Parathyroid adenoma (tissue), 2 donors: ENCODE measurements at regions not wholly inside any gene's neighbourhood (a gene's known extent, or its start where the extent isn't known, plus 50 kb on each side); places are given as distances from the start of the nearest gene placed in this dataset.

Experiments used
- H2AFZ ChIP-seq: fragments of 300-600 bp; sonication (generic); one replicate; pipeline ENCODE4 v1.7.0; 2017; ENCODE audit warnings: antibody characterized with exemption, mild to moderate bottlenecking
- H3K27ac ChIP-seq: fragments of 300-600 bp; sonication (generic); one replicate; pipeline ENCODE4 v1.7.0; 2017
- H3K27me3 ChIP-seq: fragments of 300-600 bp; sonication (generic); one replicate; pipeline ENCODE4 v1.7.0; 2017; ENCODE audit warnings: low read length; ENCODE audit not compliant: control insufficient read depth, insufficient read depth
- H3K36me3 ChIP-seq: fragments of 300-600 bp; sonication (generic); one replicate; pipeline ENCODE4 v1.7.0; 2017; ENCODE audit warnings: low read length; ENCODE audit not compliant: control insufficient read depth, insufficient read depth
- H3K4me1 ChIP-seq: fragments of 300-600 bp; sonication (generic); one replicate; pipeline ENCODE4 v1.7.0; 2017; ENCODE audit warnings: control low read depth
- H3K4me2 ChIP-seq: fragments of 300-600 bp; sonication (generic); one replicate; pipeline ENCODE4 v1.7.0; 2017; ENCODE audit warnings: low read length
- H3K4me3 ChIP-seq: fragments of 300-600 bp; sonication (generic); one replicate; pipeline ENCODE4 v1.7.0; 2017; ENCODE audit warnings: low read depth, low read length
- H3K79me2 ChIP-seq: fragments of 300-600 bp; sonication (generic); one replicate; pipeline ENCODE4 v1.7.0; 2017; ENCODE audit warnings: control low read depth
- H3K9ac ChIP-seq: fragments of 300-600 bp; sonication (generic); one replicate; pipeline ENCODE4 v1.7.0; 2017; ENCODE audit warnings: mild to moderate bottlenecking
- H3K9me3 ChIP-seq: fragments of 300-600 bp; sonication (generic); one replicate; pipeline ENCODE4 v1.7.0; 2017; ENCODE audit warnings: low read length; ENCODE audit not compliant: control insufficient read depth
- TF ChIP-seq, protein P1 (sequence below): fragments of 300-600 bp; sonication (generic); IDR thresholded peaks from one replicate; pipeline ENCODE4 v1.7.0; 2017; ENCODE audit warnings: antibody characterized with exemption, mild to moderate bottlenecking
- donor health status: primary hyperparathyroidism.

DNA sequence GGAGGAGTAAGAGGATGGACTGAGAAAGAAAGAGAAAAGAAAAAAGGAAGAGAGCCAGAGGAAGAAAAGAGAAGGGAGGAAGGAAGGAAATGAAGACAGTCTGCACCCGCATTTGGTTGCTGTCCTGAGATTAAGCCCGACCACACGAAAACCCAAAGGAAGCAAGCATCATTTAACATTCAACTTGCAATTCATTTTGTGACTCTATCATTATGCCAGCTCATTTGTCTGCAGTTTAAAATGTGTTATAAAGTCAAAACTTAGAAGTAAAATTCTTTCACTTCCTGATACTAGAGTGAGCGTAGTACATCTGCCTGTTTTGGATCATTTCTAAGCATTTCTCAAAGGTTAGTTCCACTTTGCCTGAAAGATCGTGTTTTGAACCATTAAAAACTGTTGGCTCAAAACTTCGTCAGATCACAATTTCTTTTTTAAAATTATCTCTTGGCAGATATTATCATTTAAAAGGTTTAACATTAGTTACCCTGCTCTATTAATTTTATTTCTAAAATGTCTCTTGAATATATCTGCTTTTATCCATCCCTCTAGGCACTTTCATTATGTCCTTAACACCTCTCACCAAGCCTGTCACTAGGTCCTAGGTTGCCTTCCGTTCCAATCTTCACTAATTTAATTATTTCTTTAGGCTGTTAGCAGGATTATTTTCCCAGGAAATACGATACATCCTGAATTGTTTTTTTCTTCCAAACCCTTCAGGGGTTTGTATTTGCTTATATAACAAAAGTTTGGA lies 240.9 kb downstream of the TLE4 start:
- Histone ChIP-seq H3K79me2 (no peaks in the 10 kb centered on the region), H3K4me2 (no peak overlapping the region), H3K27ac (no peak overlapping the region), H3K9ac (no peak overlapping the region), H3K4me3 (no peak overlapping the region), H3K9me3 (no peaks in the 10 kb centered on the region), H3K4me1 (no peaks in the 10 kb centered on the region), H2AFZ (no peak overlapping the region), H3K27me3 (no peaks in the 10 kb centered on the region), H3K36me3 (no peaks in the 10 kb centered on the region)
- TF ChIP-seq, protein P1, sequence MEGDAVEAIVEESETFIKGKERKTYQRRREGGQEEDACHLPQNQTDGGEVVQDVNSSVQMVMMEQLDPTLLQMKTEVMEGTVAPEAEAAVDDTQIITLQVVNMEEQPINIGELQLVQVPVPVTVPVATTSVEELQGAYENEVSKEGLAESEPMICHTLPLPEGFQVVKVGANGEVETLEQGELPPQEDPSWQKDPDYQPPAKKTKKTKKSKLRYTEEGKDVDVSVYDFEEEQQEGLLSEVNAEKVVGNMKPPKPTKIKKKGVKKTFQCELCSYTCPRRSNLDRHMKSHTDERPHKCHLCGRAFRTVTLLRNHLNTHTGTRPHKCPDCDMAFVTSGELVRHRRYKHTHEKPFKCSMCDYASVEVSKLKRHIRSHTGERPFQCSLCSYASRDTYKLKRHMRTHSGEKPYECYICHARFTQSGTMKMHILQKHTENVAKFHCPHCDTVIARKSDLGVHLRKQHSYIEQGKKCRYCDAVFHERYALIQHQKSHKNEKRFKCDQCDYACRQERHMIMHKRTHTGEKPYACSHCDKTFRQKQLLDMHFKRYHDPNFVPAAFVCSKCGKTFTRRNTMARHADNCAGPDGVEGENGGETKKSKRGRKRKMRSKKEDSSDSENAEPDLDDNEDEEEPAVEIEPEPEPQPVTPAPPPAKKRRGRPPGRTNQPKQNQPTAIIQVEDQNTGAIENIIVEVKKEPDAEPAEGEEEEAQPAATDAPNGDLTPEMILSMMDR = no peak

DNA sequence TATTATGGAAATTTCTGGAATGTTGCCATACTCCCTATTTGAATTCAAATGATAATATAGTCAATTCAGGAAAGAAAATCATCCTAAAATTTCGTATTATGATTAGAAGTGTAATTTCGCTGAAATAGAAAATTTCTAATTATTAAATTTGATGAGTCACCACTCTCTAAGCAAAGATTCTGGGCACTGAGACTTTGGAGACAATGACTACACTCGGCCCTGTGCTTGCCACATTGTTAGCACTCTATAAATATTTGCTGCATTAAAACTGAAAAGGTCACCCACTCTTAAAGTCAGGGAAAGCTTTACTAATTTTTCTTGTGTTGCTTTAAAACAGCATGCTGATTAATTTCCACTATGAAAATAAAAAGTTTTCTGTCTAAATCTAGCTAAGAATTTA lies 240.3 kb downstream of the TLE4 start:
- Histone ChIP-seq H3K36me3 (no peaks in the 10 kb centered on the region), H3K4me1 (no peaks in the 10 kb centered on the region), H3K27ac (no peak overlapping the region), H2AFZ (no peak overlapping the region), H3K4me2 (no peak overlapping the region), H3K9me3 (no peaks in the 10 kb centered on the region), H3K9ac (no peak overlapping the region), H3K4me3 (no peak overlapping the region), H3K27me3 (no peaks in the 10 kb centered on the region), H3K79me2 (no peaks in the 10 kb centered on the region)
- TF ChIP-seq, protein P1 = no peak

DNA sequence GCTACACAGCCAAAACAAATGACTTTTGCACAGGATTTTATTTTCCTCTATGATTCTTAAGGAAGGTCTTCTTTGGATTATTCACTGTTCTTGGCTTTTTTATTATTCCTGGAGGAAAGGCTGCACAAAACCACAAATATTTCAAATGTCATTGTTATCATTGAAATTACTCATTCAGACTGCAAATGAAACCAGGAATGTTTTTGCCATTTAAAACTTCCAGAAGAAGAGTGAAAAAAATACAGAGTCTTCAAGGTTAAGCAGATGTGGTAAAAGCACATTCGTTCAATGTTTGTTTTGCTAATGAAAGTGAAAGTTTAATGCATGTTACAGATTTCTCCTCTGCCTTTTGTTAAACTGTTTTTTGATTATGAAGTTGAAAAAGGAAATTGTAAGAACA lies 238.2 kb downstream of the TLE4 start:
- Histone ChIP-seq H3K79me2 (no peaks in the 10 kb centered on the region), H2AFZ (no peak overlapping the region), H3K36me3 (no peaks in the 10 kb centered on the region), H3K4me1 (no peaks in the 10 kb centered on the region), H3K27ac (no peak overlapping the region), H3K9me3 (no peaks in the 10 kb centered on the region), H3K27me3 (no peaks in the 10 kb centered on the region), H3K4me2 (no peak overlapping the region), H3K9ac (no peak overlapping the region), H3K4me3 (no peak overlapping the region)
- TF ChIP-seq, protein P1 = no peak

DNA sequence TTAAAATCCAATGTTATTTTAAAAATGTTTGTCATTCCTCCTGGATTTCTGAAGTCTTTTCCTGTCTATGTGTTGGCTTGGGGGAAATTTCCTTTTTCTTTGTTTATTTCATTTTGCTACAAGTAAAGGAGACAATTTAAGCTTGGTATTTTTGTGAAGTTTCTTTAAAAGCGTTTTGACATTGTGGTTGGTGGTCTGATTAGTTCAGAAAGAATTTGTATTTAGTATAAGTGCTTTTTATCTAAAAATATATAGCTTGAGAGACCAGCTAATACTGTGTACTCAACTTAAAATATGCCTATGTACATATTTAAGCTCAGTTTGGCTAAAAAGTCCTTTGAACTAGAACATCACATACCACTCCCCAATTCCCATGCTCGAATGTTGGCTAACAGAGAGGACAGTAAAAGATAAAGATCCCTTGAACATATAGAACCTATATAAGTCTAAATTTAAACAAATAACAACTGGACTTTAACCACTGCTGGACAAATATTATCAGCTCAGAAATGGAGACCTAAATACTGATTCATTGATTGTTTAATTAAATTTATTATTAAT lies 237.6 kb downstream of the TLE4 start:
- Histone ChIP-seq H3K4me3 (no peak overlapping the region), H3K9ac (no peak overlapping the region), H2AFZ (no peak overlapping the region), H3K36me3 (no peaks in the 10 kb centered on the region), H3K4me1 (no peaks in the 10 kb centered on the region), H3K79me2 (no peaks in the 10 kb centered on the region), H3K27ac (no peak overlapping the region), H3K4me2 (no peak overlapping the region), H3K27me3 (no peaks in the 10 kb centered on the region), H3K9me3 (no peaks in the 10 kb centered on the region)
- TF ChIP-seq, protein P1 = no peak

DNA sequence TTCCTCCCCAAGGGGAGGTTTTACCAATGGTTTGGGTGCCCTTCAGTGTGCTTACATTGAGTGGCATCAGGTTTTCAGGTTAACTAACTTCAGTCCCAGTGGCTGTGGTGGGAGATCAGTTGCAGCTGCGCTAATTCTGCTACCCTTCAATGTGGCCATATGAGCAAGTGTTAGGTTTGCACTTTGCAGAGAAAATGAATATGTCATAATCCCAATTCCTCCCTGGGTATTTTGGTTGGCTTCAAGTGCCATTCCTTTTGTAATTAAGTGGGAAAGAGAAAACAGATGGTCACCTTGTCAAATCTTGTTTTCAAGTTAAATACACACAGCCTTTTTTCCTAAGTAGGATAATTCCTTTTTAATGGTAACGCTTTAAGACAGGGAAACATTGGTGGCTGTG lies 236.2 kb downstream of the TLE4 start:
- Histone ChIP-seq H3K27ac (no peak overlapping the region), H2AFZ (no peak overlapping the region), H3K9me3 (no peaks in the 10 kb centered on the region), H3K9ac (no peak overlapping the region), H3K36me3 (no peaks in the 10 kb centered on the region), H3K4me2 (no peak overlapping the region), H3K4me1 (no peaks in the 10 kb centered on the region), H3K79me2 (no peaks in the 10 kb centered on the region), H3K27me3 (no peaks in the 10 kb centered on the region), H3K4me3 (no peak overlapping the region)
- TF ChIP-seq, protein P1 = no peak
